ENCODE measurements at regions not wholly inside any gene's neighbourhood (a gene's known extent, or its start where the extent isn't known, plus 50 kb on each side); places are given as distances from the start of the nearest gene placed in this dataset.

DNA sequence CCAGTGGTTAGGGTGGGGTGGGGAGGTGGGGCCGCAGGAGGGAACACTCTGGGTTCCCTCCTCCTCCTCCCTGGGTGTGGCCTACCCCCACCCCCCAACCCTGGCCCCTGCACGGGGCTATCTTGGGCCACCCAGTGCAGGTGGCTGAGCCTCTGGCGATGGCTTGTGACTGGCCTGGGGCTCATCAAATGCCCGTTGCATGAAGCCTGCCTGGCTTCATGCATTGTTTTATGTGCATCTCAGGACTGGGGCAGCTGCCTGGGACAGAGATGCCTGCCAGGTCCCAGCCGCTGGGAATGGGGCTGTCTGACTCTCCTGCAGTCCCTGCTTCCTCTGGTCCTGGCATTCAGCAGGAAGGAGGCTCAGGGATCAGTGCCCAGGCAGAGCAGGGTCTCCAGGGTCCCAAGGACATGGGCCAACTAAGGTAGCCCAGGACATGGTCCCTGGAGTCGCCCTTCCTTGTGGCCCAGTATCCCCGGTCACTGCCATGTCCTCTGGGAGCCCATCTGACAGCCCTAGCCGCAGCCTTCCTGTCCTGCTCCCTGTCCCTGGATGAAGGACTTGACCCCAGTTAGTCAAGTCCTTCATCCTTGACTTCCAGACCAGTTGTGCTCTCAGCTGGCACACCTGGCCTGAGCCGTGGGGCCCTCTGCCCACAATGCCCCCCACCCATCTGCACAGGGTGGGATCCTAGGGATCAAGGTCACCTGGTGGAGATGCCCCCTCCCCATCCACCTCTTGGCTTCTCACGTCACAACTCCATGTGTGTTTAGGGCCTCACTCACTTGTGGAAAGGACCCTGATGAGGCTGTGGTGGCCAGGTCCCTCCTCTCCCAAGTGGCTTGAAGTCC, 112.1 kb upstream of the FGF3 start:
- Histone ChIP-seq H3K27me3 (ENCODE audit: control insufficient read depth, insufficient read depth, low read length) (peaks cover 35% of the 10 kb centered on the region), H3K4me3 (ENCODE audit: low read depth, low read length) (no peak overlapping the region), H3K9me3 (ENCODE audit: control insufficient read depth, insufficient read depth, low read length) (peaks cover 10% of the 10 kb centered on the region), H3K27ac (ENCODE audit: low read depth, low read length) (no peak overlapping the region)
- ChIA-PET POLR2A (no interaction called here), CTCF (no interaction called here)
- no peak for DNase-seq (ENCODE audit: low read depth, low spot score)
- TF ChIP-seq, protein P1, sequence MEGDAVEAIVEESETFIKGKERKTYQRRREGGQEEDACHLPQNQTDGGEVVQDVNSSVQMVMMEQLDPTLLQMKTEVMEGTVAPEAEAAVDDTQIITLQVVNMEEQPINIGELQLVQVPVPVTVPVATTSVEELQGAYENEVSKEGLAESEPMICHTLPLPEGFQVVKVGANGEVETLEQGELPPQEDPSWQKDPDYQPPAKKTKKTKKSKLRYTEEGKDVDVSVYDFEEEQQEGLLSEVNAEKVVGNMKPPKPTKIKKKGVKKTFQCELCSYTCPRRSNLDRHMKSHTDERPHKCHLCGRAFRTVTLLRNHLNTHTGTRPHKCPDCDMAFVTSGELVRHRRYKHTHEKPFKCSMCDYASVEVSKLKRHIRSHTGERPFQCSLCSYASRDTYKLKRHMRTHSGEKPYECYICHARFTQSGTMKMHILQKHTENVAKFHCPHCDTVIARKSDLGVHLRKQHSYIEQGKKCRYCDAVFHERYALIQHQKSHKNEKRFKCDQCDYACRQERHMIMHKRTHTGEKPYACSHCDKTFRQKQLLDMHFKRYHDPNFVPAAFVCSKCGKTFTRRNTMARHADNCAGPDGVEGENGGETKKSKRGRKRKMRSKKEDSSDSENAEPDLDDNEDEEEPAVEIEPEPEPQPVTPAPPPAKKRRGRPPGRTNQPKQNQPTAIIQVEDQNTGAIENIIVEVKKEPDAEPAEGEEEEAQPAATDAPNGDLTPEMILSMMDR (IDR thresholded peaks at IDR 0.05; ENCODE audit: low read depth, low read length), result no peak

DNA sequence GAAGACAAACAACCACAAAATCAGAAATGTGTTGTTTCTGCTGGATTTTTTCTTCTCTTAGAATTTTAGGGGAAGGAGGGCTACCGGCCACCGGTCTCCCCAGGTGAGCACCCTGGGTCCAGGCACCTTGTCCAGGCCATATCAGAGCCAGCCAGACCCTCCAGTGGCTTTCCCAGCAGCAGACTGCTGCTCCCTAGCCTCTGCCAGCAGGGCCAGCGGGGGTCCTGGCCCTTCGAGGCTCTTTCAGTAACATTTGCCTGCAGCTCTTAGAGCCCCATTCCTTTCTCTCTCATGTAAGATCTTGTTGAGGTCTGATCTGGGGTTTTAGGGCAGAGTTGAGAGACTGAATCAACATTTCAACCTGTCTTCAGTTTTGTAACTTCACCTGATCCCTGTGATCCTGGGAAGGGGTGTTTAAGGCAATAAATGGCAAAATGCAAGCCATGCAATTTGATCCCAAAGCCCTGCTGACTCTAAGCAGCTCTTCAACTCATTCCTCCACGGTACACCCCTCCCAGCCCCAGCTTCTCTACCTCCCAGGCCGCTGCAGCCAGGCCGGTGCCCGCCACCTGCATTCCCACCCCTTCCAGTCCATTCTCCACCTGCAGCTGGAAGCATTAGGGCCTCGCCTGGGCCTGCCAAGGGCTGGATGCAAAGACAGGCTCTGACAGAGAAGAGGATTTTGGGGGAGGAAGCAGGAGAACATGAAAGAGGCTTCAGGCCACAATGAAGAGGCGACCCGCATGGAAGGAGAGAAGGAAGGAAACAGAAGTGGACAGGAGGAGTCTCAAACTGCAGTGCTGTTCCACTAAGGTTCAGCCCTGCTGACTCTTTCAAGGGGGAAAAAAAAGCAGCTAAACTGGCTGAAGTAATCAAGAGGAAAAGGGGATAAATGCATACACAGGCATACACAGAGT, 113.0 kb upstream of the FGF3 start:
- TF ChIP-seq, protein P1 (IDR thresholded peaks at IDR 0.05; ENCODE audit: low read depth, low read length), result no peak
- H3K27ac ChIP-seq (ENCODE audit: low read depth, low read length), result no peak overlapping the region
- peaks cover 35% of the 10 kb centered on the region for H3K27me3 ChIP-seq (ENCODE audit: control insufficient read depth, insufficient read depth, low read length)
- DNase-seq (ENCODE audit: low read depth, low spot score), result no peak
- ChIA-PET CTCF (interaction anchor here (0.6 to 1.1 kb wide), 2 partner anchors 13 to 263 kb away, joined by 3 read pairs; no protein-coding TSS in a partner anchor), POLR2A (no interaction called here)
- H3K4me3 ChIP-seq (ENCODE audit: low read depth, low read length), result no peak overlapping the region
- peaks cover 10% of the 10 kb centered on the region for H3K9me3 ChIP-seq (ENCODE audit: control insufficient read depth, insufficient read depth, low read length)

DNA sequence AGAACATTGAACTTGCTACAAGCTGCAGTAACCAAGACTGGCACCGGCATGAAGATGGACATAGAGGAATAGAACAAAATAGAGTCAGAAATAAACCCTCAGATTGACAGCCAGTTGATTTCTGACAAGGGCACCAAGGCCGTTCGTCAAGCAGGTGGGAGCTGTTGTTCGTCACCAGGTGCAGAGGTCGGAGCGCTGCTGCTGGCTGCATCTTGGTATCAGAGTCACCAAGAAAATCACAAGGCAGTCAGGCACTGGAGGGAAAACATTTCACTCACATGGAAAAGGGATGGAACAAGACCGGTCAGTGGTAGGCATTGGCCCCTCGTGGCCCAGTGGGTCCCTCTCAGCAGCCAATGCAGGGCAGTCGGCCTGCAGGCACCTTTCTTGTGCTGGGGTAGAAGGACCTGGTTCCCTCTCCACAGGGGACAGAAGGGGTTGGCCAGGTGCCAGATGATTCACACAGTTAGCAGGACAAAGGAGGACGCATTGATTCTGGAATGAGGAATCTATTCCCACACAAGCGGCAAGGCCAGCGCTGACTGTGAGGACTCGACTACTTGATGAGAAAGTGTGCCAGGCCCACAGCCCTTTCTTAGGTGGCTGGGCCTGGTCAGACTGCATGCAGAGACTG, 115.8 kb upstream of the FGF3 start:
- H3K27me3 ChIP-seq (ENCODE audit: control insufficient read depth, insufficient read depth, low read length), result peaks cover 21% of the 10 kb centered on the region
- no peak for DNase-seq (ENCODE audit: low read depth, low spot score)
- no peak overlapping the region for H3K4me3 ChIP-seq (ENCODE audit: low read depth, low read length)
- H3K27ac ChIP-seq (ENCODE audit: low read depth, low read length), result no peak overlapping the region
- TF ChIP-seq, protein P1 (IDR thresholded peaks at IDR 0.05; ENCODE audit: low read depth, low read length), result no peak
- ChIA-PET POLR2A (interaction anchor here (0.7 kb wide), 1 partner anchor 222 kb away, joined by 5 read pairs; no protein-coding TSS in a partner anchor), CTCF (interaction anchor here (0.7 kb wide), 1 partner anchor 16 kb away, joined by 3 read pairs; no protein-coding TSS in a partner anchor)
- peaks cover 2% of the 10 kb centered on the region; the same call in 1 of the 2 replicates for H3K9me3 ChIP-seq (ENCODE audit: control insufficient read depth, insufficient read depth, low read length)

DNA sequence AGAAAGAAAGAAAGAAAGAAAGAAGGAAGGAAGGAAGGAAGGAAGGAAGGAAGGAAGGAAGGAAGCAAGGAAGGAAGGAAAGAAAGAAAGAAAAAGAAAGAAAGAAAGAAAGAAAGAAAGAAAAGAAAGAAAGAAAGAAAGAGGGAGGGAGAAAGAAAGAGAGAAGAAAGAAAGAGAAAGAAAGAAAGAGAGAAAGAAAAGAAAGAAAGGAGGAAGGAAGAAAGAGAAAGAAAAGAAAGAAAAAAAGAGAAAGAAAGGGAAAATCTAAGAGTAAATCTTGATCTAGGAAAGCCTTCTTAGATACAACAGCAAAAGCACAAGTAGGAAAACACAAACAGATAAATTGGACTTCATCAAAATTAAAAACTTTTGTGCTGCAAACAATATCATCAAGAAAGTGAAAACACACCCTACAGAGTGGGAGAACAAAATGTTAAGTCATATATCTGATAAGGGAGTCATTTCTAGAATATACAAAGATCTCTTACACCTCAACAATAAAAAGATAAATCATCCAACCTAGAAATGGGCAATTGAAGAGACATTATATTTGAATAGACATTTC, 116.8 kb upstream of the FGF3 start:
- Histone ChIP-seq H3K27ac (ENCODE audit: low read depth, low read length) (no peak overlapping the region), H3K9me3 (ENCODE audit: control insufficient read depth, insufficient read depth, low read length) (no peaks in the 10 kb centered on the region), H3K4me3 (ENCODE audit: low read depth, low read length) (no peak overlapping the region), H3K27me3 (ENCODE audit: control insufficient read depth, insufficient read depth, low read length) (peaks cover 15% of the 10 kb centered on the region)
- ChIA-PET POLR2A (interaction anchor here (0.7 kb wide), 1 partner anchor 221 kb away, joined by 5 read pairs; no protein-coding TSS in a partner anchor), CTCF (no interaction called here)
- TF ChIP-seq, protein P1 (IDR thresholded peaks at IDR 0.05; ENCODE audit: low read depth, low read length), result no peak
- DNase-seq (ENCODE audit: low read depth, low spot score), result no peak

All from AG04450 (cell line).